ENCODE measurements at regions not wholly inside any gene's neighbourhood (a gene's known extent, or its start where the extent isn't known, plus 50 kb on each side); places are given as distances from the start of the nearest gene placed in this dataset.

- CTCF ChIA-PET (ENCODE audit: low intra/inter-chr PET ratio): no interaction called here
These were observed 106.4 kb upstream of the C14orf180 start for GRCh38 chr14:104473244-104473565.

More at GRCh38 chr14:104473244-104473565, 106.4 kb upstream of the C14orf180 start:
- H3K27me3 ChIP-seq (ENCODE audit: control insufficient read depth in 2 of 2, insufficient read depth in 2 of 2, low read length in 2 of 2): peaks cover 2 to 13% of the 10 kb centered on the region in 2 experiments; a peak in 3 of 5 replicates
- H3K9me3 ChIP-seq (replicated peaks; ENCODE audit: control insufficient read depth, insufficient read depth, low read depth, low read length): no peaks in the 10 kb centered on the region
- H2AFZ ChIP-seq (ENCODE audit: low read depth, low read length): no peak overlapping the region
- intact Hi-C loops (cut with micrococcal nuclease) (no loop called here), in situ Hi-C loops (cut with MboI) (no loop called here)
- H3K79me2 ChIP-seq (ENCODE audit: control insufficient read depth, insufficient read depth, low read length): no peaks in the 10 kb centered on the region
- no TSS peak for BruUV-seq (replicated peaks)
- DNase-seq (ENCODE audit: extremely low read depth in 1 of 4, low spot score in 3 of 4): no peak
- no peak overlapping the region for H3K4me2 ChIP-seq (ENCODE audit: insufficient read depth, low read length)
- TF ChIP-seq BDP1 (IDR thresholded peaks at IDR 0.05; ENCODE audit: insufficient read depth, insufficient read length): no peak
- TF ChIP-seq ZNF347 (CRISPR knock-in tag; IDR thresholded peaks at IDR 0.05; ENCODE audit: low read depth): no peak
- TF ChIP-seq ZBTB9 (CRISPR knock-in tag; IDR thresholded peaks at IDR 0.05): no peak
- TF ChIP-seq, protein P1, sequence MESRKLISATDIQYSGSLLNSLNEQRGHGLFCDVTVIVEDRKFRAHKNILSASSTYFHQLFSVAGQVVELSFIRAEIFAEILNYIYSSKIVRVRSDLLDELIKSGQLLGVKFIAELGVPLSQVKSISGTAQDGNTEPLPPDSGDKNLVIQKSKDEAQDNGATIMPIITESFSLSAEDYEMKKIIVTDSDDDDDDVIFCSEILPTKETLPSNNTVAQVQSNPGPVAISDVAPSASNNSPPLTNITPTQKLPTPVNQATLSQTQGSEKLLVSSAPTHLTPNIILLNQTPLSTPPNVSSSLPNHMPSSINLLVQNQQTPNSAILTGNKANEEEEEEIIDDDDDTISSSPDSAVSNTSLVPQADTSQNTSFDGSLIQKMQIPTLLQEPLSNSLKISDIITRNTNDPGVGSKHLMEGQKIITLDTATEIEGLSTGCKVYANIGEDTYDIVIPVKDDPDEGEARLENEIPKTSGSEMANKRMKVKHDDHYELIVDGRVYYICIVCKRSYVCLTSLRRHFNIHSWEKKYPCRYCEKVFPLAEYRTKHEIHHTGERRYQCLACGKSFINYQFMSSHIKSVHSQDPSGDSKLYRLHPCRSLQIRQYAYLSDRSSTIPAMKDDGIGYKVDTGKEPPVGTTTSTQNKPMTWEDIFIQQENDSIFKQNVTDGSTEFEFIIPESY (CRISPR knock-in tag; IDR thresholded peaks at IDR 0.05): no peak
- no peaks in the 10 kb centered on the region for H3K36me3 ChIP-seq (ENCODE audit: control insufficient read depth, insufficient read depth, low read length)
- H3K9ac ChIP-seq (ENCODE audit: insufficient read depth in 1 of 2, low read depth in 2 of 2, low read length in 2 of 2): no peak overlapping the region
- H3K9me1 ChIP-seq (ENCODE audit: control insufficient read depth, insufficient read depth, low read length): no peaks in the 10 kb centered on the region
- no peak for FAIRE-seq
- POLR2A ChIA-PET: interaction anchor here (0.6 kb wide), 1 partner anchor 28 kb away, joined by 3 read pairs; no protein-coding TSS in a partner anchor
- H4K20me1 ChIP-seq (replicated peaks; ENCODE audit: control insufficient read depth, insufficient read depth, low read length): no peaks in the 10 kb centered on the region
- H3K4me1 ChIP-seq (replicated peaks in 1 of 2; ENCODE audit: control insufficient read depth in 2 of 2, insufficient read depth in 2 of 2, low read length in 2 of 2): no peaks in the 10 kb centered on the region
- WGBS (ENCODE audit: insufficient coverage, low coverage, missing lambda C conversion rate): 0% methylated on average over 4 of the region's 4 CpGs
- no peak overlapping the region for H3K27ac ChIP-seq (ENCODE audit: extremely low read depth, low read depth, low read length)
- H3K4me3 ChIP-seq: no peak overlapping the region
- ATAC-seq: no peak

Measured in K562 (cell line).